ENCODE measurements at regions not wholly inside any gene's neighbourhood (a gene's known extent, or its start where the extent isn't known, plus 50 kb on each side); places are given as distances from the start of the nearest gene placed in this dataset.
A peak's percentile ranks its signal among the peaks of the same experiment; 100 is the strongest.

- TF ChIP-seq USF1 (IDR thresholded peaks at IDR 0.05; ENCODE audit: borderline replicate concordance, low read depth) (no peak), PBX3 (IDR thresholded peaks at IDR 0.05) (peak; percentile 51), CTCF (IDR thresholded peaks at IDR 0.05) (no peak), MXI1 (IDR thresholded peaks at IDR 0.05; ENCODE audit: low read depth, low read length) (no peak), JUND (IDR thresholded peaks at IDR 0.05) (peak; percentile 66; the same call in 1 of the 2 replicates), USF2 (IDR thresholded peaks at IDR 0.05; ENCODE audit: borderline replicate concordance, low read depth, low read length) (no peak), POLR2AphosphoS5 (IDR thresholded peaks at IDR 0.05; ENCODE audit: low read depth, low read length) (no peak), FOXM1 (IDR thresholded peaks at IDR 0.05; ENCODE audit: low read depth) (0 out of 2 replicates have a peak, but pooled peaks have one; percentile 36), REST (IDR thresholded peaks at IDR 0.05; ENCODE audit: low read depth, low read length) (no peak), MAX (IDR thresholded peaks at IDR 0.05; ENCODE audit: low read depth) (no peak), EP300 (IDR thresholded peaks at IDR 0.05; ENCODE audit: borderline replicate concordance in 1 of 2, low read depth in 1 of 2, low read length in 1 of 2) (peak in 1 of 2 experiments; percentile 56; a peak in 2 of 4 replicates)
These were observed 111.6 kb downstream of the RASSF10 start for GRCh38 chr11:13120691-13121090.

Measured in SK-N-SH (cell line).